ENCODE measurements at regions not wholly inside any gene's neighbourhood (a gene's known extent, or its start where the extent isn't known, plus 50 kb on each side); places are given as distances from the start of the nearest gene placed in this dataset.

DNA sequence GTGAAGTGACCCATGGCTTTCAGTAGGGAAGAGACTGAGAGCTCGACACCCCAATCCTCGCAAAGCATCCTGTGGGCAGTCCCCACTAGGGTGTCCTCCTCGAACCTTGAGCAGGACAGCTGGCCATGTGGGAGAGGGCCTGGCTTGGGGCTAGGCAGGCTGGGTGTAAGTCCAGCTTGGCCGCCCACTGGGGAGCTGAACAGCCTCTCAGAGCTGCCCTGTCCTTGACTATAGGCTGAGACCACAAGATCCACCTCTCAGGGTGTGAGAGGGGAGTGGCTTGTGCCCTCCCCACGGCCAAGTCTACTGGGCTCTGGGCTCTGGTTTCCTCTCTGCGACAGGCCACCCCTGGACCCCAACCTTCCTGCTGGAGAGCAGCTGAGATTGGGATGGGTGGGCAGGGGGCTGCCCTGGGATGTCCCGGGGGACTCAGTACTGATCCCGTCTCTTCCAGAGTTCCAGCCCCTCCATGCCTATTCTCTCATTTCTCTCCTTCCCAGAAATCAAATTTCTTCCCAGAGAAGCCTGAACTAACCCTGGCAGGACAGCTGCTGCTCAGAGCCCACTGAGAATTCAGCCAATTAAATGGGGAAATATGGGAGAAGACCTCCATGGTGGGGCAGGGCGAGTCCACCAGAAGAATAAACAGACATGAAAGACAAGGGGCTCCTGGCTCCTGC is 282.9 kb downstream of the PTPRU start:
- DNase-seq (ENCODE audit: low spot score in 2 of 2) = no peak
- Histone ChIP-seq H3K9me3 (no peaks in the 10 kb centered on the region), H3K36me3 (no peaks in the 10 kb centered on the region), H3K27me3 (peaks cover 0 to 9% of the 10 kb centered on the region in 2 donors), H3K4me1 (no peaks in the 10 kb centered on the region), H3K27ac (no peak overlapping the region), H3K4me3 (no peak overlapping the region)
- no peak for TF ChIP-seq EP300 (IDR thresholded peaks at IDR 0.05)
- no peak for TF ChIP-seq POLR2A (IDR thresholded peaks at IDR 0.05)
- TF ChIP-seq, protein P1, sequence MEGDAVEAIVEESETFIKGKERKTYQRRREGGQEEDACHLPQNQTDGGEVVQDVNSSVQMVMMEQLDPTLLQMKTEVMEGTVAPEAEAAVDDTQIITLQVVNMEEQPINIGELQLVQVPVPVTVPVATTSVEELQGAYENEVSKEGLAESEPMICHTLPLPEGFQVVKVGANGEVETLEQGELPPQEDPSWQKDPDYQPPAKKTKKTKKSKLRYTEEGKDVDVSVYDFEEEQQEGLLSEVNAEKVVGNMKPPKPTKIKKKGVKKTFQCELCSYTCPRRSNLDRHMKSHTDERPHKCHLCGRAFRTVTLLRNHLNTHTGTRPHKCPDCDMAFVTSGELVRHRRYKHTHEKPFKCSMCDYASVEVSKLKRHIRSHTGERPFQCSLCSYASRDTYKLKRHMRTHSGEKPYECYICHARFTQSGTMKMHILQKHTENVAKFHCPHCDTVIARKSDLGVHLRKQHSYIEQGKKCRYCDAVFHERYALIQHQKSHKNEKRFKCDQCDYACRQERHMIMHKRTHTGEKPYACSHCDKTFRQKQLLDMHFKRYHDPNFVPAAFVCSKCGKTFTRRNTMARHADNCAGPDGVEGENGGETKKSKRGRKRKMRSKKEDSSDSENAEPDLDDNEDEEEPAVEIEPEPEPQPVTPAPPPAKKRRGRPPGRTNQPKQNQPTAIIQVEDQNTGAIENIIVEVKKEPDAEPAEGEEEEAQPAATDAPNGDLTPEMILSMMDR (IDR thresholded peaks at IDR 0.05) = no peak
- WGBS, 2 donors = 59 to 65% methylated on average over 8 of the region's 9 CpGs

DNA sequence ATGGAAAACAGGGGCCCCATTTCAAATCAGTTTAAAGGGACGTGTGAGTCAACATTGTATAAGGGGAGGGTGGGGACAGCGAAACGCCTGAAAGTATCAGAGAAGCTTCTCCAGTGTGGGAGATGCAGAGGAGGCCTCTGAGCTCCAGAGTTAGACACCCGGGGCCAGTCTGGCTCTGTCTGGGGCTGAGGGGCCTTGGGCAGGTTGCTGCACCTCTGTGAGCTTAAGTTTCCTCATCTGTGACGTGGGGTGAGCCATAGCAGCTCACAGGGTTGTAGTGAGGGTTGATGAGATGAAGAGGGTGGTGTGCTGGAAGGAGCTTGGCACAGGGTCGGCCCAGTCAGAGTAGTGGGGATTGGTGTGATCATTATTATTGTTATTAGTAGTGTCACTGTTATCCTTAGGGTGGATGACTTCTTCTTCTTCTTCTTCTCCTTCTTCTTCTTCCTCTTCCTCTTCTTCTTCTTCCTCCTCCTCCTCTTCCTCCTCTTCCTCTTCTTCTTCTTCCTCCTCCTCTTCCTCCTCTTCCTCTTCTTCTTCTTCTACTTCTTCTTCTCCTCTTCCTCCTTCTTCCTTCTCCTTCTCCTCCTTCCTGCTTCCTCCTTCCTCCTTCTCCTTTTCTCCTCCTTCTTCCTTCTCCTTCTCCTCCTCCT is 282.0 kb downstream of the PTPRU start:
- no peaks in the 10 kb centered on the region for H3K4me1 ChIP-seq
- H3K36me3 ChIP-seq = no peaks in the 10 kb centered on the region
- no peak overlapping the region for H3K27ac ChIP-seq
- TF ChIP-seq, protein P1 (IDR thresholded peaks at IDR 0.05) = no peak
- TF ChIP-seq POLR2A (IDR thresholded peaks at IDR 0.05) (no peak), EP300 (IDR thresholded peaks at IDR 0.05) (no peak)
- H3K27me3 ChIP-seq = peaks cover 0 to 9% of the 10 kb centered on the region in 2 donors
- no peak overlapping the region for H3K4me3 ChIP-seq
- no peaks in the 10 kb centered on the region for H3K9me3 ChIP-seq
- DNase-seq (ENCODE audit: low spot score in 2 of 2) = no peak
- 83 to 87% methylated on average over 6 of the region's 6 CpGs for WGBS, 2 donors

DNA sequence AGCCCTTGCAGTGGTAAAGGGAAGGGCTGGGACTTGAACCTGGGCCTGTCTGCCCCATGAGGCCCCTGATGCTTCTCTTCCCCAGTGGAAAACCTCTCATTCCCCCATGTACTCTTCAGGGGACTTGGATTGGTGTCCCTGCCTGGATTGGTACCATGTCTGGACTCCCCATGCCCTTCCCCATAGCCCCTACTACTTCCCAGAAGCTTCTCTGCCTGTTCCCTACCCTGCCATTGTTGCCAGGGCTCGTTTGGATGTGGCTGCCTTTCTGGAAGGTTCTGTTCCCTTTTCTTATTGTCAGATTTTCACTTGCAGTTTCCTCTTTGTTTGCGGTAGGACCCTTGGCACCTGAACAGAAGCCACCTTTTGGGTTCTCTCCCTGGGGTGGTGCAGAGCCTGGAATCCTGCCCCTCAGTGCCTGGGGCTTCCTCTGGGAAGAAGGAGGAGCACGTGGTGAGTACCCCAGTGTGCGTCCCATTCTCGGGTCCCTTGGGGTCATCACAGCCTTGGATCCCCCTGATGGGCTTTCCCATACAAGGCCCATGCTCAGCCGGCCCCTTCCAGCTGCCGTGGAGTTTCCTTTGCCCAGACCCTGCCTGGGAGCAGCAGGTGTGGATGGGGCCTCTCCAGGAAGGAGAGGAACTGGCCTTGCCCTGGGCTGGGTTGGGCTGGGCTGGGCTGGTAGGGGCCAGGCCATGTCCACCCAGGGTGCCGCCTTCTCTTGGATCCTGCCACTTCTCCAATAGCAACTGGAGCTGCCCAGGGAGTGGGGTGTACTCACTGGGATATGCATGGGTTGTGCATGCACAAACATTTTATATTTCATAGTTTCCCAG is 281.1 kb downstream of the PTPRU start:
- Histone ChIP-seq H3K27me3 (peaks cover 0 to 9% of the 10 kb centered on the region in 2 donors), H3K4me3 (no peak overlapping the region), H3K4me1 (no peaks in the 10 kb centered on the region), H3K27ac (no peak overlapping the region), H3K36me3 (no peaks in the 10 kb centered on the region), H3K9me3 (peaks cover 0 to under 1% (median 0%) of the 10 kb centered on the region in 4 donors)
- WGBS, 2 donors = 75 to 79% methylated on average over 3 to 8 of the region's 8 CpGs
- no peak for DNase-seq (ENCODE audit: low spot score in 2 of 2)
- TF ChIP-seq EP300 (IDR thresholded peaks at IDR 0.05) = no peak
- TF ChIP-seq POLR2A (IDR thresholded peaks at IDR 0.05) = no peak
- TF ChIP-seq, protein P1 (IDR thresholded peaks at IDR 0.05) = no peak

DNA sequence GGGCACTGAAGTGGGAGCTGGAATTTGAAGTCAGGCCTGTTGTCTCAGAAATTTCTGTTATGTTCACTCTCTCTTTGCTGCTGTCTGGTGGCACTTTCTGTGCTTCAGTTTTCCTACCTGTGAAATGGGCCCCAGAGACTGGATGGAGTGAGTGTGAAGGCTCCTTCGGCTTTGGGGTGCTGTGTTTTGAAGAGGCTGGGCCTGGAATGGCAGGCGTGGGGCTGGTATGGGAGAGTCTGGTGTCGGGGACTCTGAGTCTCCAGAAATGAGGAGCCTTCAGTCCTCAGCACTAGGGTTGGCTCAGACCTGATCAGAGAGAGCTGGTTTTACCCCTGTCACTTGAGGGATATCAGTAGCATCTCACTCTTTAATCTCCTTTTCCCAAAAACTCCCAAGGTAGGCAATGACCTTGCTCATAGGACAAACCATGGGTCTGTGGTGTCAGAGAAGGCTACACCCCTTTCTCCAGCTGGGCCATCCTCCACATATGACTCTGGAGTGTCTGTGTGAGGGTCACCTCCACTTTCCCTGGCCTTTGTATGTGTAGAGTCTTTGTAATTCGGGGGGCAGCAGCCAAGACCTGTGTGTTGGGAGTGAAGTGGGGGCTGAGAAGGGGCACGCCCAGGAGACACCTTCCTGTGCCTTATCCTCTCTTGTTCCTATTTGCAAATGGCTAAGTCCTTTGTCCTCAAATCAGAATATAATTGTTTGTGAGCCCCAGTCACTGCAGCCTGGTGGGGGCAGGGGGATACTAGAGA is 279.9 kb downstream of the PTPRU start:
- H3K9me3 ChIP-seq = peaks cover 0 to 11% (median 0%) of the 10 kb centered on the region in 4 donors
- 78 to 81% methylated on average over 5 of the region's 5 CpGs for WGBS, 2 donors
- TF ChIP-seq EP300 (IDR thresholded peaks at IDR 0.05) = no peak
- no peak for TF ChIP-seq POLR2A (IDR thresholded peaks at IDR 0.05)
- TF ChIP-seq, protein P1 (IDR thresholded peaks at IDR 0.05) = no peak
- H3K4me3 ChIP-seq = no peak overlapping the region
- no peak for DNase-seq (ENCODE audit: low spot score in 2 of 2)
- H3K27ac ChIP-seq = no peak overlapping the region
- no peaks in the 10 kb centered on the region for H3K4me1 ChIP-seq
- H3K36me3 ChIP-seq = no peaks in the 10 kb centered on the region
- H3K27me3 ChIP-seq = peaks cover 0 to 9% of the 10 kb centered on the region in 2 donors
